ENCODE measurements at regions not wholly inside any gene's neighbourhood (a gene's known extent, or its start where the extent isn't known, plus 50 kb on each side); places are given as distances from the start of the nearest gene placed in this dataset.
A peak's percentile ranks its signal among the peaks of the same experiment; 100 is the strongest.
"Not testable (repeated sequence)": the region's sequence is repeated elsewhere in the genome, so short reads cannot be mapped to it uniquely, and the experiment has no call there.

- H3K4me3 ChIP-seq (replicated peaks; ENCODE audit: low read depth, low read length) = no peak overlapping the region
- peak; percentile 56 for DNase-seq (ENCODE audit: low read depth)
- TF ChIP-seq CTCF (IDR thresholded peaks at IDR 0.05; ENCODE audit: low read length, missing control alignments) = no peak
Observed at GRCh38 chr7:149704507-149704906, 68.9 kb downstream of the ZNF467 start.

GRCh38 chr7:149703044-149703650 lies 70.2 kb downstream of the ZNF467 start:
- no peak for DNase-seq (ENCODE audit: low read depth)
- H3K4me3 ChIP-seq (replicated peaks; ENCODE audit: low read depth, low read length) = no peak overlapping the region
- TF ChIP-seq CTCF (IDR thresholded peaks at IDR 0.05; ENCODE audit: low read length, missing control alignments) = no peak

GRCh38 chr7:149701495-149702240 lies 71.7 kb downstream of the ZNF467 start:
- no peak for TF ChIP-seq CTCF (IDR thresholded peaks at IDR 0.05; ENCODE audit: low read length, missing control alignments)
- H3K4me3 ChIP-seq (replicated peaks; ENCODE audit: low read depth, low read length) = no peak overlapping the region
- no peak for DNase-seq (ENCODE audit: low read depth)

GRCh38 chr7:149697767-149698166 lies 75.6 kb downstream of the ZNF467 start:
- H3K4me3 ChIP-seq (replicated peaks; ENCODE audit: low read depth, low read length); DNase-seq (ENCODE audit: low read depth): not testable (repeated sequence)

GRCh38 chr7:149696280-149696679 lies 77.1 kb downstream of the ZNF467 start:
- no peak overlapping the region for H3K4me3 ChIP-seq (replicated peaks; ENCODE audit: low read depth, low read length)
- no peak for TF ChIP-seq CTCF (IDR thresholded peaks at IDR 0.05; ENCODE audit: low read length, missing control alignments)

GRCh38 chr7:149692557-149692982 lies 80.8 kb downstream of the ZNF467 start:
- DNase-seq (ENCODE audit: low read depth) = no peak
- peak overlapping the region; percentile 33 for H3K4me3 ChIP-seq (replicated peaks; ENCODE audit: low read depth, low read length)
- no peak for TF ChIP-seq CTCF (IDR thresholded peaks at IDR 0.05; ENCODE audit: low read length, missing control alignments)

More at GRCh38 chr7:149696280-149696679, 77.1 kb downstream of the ZNF467 start:
- DNase-seq (ENCODE audit: low read depth) = no peak

GRCh38 chr7:149692056-149692455 lies 81.3 kb downstream of the ZNF467 start:
- no peak overlapping the region for H3K4me3 ChIP-seq (replicated peaks; ENCODE audit: low read depth, low read length)
- DNase-seq (ENCODE audit: low read depth) = no peak
- no peak for TF ChIP-seq CTCF (IDR thresholded peaks at IDR 0.05; ENCODE audit: low read length, missing control alignments)

All from fibroblast of pulmonary artery (primary cell).